ENCODE measurements at regions not wholly inside any gene's neighbourhood (a gene's known extent, or its start where the extent isn't known, plus 50 kb on each side); places are given as distances from the start of the nearest gene placed in this dataset.

DNA sequence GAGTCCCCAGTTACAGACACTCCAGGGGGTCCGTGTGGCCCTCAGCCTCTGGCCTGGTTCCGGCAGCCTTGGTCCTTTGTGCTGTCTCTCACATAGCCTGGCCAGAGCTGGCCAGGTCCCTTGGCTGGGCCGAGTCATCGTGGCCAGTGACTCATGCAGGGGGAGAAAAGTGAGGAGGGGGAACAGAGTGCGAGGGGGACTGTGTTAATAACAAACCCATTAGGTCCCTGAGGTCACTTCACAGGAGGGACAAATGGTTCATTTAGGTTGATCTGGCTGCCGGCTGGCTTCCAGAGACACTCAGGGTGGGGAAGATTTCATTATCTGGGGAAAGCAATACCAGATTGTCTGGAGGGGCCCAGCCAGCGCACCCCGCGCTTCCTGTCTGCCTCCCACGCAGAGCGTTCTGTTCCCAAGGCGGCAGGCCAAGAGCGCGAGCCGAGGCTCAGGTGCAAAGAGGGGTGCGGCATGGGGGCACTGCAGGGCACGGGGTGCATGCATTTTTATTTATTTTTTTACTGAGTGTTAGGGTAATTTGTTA is 223.1 kb downstream of the SEC14L1 start (continued):
- TF ChIP-seq FOXM1 (IDR thresholded peaks at IDR 0.05; ENCODE audit: low read depth) (peak; percentile 87), FOXM1 (CRISPR knock-in tag; IDR thresholded peaks at IDR 0.05; ENCODE audit: low read depth) (0 out of 2 replicates have a peak, but pooled peaks have one; percentile 51), ZNF444 (CRISPR knock-in tag; IDR thresholded peaks at IDR 0.05) (peak; percentile 58; the same call in 1 of the 2 replicates), ZBTB17 (CRISPR knock-in tag; IDR thresholded peaks at IDR 0.05) (0 out of 2 replicates have a peak, but pooled peaks have one; percentile 15), RHOXF2B (CRISPR knock-in tag; conservative IDR thresholded peaks at IDR 0.05) (no peak), TRIM28 (IDR thresholded peaks at IDR 0.05) (peak; percentile 63), ZNF589 (CRISPR knock-in tag; IDR thresholded peaks at IDR 0.05; ENCODE audit: low read depth) (peak; percentile 92), HLTF (IDR thresholded peaks at IDR 0.05) (peak; percentile 52; the same call in 1 of the 2 replicates), E2F3 (CRISPR knock-in tag; IDR thresholded peaks at IDR 0.05) (no peak), ZNF184 (CRISPR knock-in tag; IDR thresholded peaks at IDR 0.05) (no peak), OTX1 (CRISPR knock-in tag; IDR thresholded peaks at IDR 0.05) (no peak), CBX2 (IDR thresholded peaks at IDR 0.05; ENCODE audit: insufficient read depth, low read length, poor library complexity, severe bottlenecking) (no peak), POU5F1 (IDR thresholded peaks at IDR 0.05; ENCODE audit: borderline replicate concordance, low read depth, low read length, partially characterized antibody) (no peak), RAD21 (CRISPR knock-in tag; conservative IDR thresholded peaks at IDR 0.05 in 1 of 2, IDR thresholded peaks at IDR 0.05 in 1 of 2) (no peak; a peak in 1 of 4 replicates), XRCC3 (IDR thresholded peaks at IDR 0.05) (no peak), ZNF143 (CRISPR knock-in tag; IDR thresholded peaks at IDR 0.05) (no peak), NFIX (CRISPR knock-in tag; IDR thresholded peaks at IDR 0.05; ENCODE audit: low read depth) (no peak), ZNF274 (IDR thresholded peaks at IDR 0.05; ENCODE audit: borderline replicate concordance, low read depth, low read length) (no peak), GATAD2B (IDR thresholded peaks at IDR 0.05; ENCODE audit: borderline replicate concordance) (peak; percentile 94; the same call in 1 of the 2 replicates), ZNF174 (CRISPR knock-in tag; IDR thresholded peaks at IDR 0.05) (no peak)
- TF ChIP-seq, protein P1, sequence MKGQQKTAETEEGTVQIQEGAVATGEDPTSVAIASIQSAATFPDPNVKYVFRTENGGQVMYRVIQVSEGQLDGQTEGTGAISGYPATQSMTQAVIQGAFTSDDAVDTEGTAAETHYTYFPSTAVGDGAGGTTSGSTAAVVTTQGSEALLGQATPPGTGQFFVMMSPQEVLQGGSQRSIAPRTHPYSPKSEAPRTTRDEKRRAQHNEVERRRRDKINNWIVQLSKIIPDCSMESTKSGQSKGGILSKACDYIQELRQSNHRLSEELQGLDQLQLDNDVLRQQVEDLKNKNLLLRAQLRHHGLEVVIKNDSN (CRISPR knock-in tag; IDR thresholded peaks at IDR 0.05) = no peak
- TF ChIP-seq, protein P2, sequence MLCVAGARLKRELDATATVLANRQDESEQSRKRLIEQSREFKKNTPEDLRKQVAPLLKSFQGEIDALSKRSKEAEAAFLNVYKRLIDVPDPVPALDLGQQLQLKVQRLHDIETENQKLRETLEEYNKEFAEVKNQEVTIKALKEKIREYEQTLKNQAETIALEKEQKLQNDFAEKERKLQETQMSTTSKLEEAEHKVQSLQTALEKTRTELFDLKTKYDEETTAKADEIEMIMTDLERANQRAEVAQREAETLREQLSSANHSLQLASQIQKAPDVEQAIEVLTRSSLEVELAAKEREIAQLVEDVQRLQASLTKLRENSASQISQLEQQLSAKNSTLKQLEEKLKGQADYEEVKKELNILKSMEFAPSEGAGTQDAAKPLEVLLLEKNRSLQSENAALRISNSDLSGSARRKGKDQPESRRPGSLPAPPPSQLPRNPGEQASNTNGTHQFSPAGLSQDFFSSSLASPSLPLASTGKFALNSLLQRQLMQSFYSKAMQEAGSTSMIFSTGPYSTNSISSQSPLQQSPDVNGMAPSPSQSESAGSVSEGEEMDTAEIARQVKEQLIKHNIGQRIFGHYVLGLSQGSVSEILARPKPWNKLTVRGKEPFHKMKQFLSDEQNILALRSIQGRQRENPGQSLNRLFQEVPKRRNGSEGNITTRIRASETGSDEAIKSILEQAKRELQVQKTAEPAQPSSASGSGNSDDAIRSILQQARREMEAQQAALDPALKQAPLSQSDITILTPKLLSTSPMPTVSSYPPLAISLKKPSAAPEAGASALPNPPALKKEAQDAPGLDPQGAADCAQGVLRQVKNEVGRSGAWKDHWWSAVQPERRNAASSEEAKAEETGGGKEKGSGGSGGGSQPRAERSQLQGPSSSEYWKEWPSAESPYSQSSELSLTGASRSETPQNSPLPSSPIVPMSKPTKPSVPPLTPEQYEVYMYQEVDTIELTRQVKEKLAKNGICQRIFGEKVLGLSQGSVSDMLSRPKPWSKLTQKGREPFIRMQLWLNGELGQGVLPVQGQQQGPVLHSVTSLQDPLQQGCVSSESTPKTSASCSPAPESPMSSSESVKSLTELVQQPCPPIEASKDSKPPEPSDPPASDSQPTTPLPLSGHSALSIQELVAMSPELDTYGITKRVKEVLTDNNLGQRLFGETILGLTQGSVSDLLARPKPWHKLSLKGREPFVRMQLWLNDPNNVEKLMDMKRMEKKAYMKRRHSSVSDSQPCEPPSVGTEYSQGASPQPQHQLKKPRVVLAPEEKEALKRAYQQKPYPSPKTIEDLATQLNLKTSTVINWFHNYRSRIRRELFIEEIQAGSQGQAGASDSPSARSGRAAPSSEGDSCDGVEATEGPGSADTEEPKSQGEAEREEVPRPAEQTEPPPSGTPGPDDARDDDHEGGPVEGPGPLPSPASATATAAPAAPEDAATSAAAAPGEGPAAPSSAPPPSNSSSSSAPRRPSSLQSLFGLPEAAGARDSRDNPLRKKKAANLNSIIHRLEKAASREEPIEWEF (CRISPR knock-in tag; IDR thresholded peaks at IDR 0.05) = no peak
- TF ChIP-seq, protein P3, sequence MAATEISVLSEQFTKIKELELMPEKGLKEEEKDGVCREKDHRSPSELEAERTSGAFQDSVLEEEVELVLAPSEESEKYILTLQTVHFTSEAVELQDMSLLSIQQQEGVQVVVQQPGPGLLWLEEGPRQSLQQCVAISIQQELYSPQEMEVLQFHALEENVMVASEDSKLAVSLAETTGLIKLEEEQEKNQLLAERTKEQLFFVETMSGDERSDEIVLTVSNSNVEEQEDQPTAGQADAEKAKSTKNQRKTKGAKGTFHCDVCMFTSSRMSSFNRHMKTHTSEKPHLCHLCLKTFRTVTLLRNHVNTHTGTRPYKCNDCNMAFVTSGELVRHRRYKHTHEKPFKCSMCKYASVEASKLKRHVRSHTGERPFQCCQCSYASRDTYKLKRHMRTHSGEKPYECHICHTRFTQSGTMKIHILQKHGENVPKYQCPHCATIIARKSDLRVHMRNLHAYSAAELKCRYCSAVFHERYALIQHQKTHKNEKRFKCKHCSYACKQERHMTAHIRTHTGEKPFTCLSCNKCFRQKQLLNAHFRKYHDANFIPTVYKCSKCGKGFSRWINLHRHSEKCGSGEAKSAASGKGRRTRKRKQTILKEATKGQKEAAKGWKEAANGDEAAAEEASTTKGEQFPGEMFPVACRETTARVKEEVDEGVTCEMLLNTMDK (IDR thresholded peaks at IDR 0.05; ENCODE audit: borderline replicate concordance, insufficient read depth, low read depth, low read length, poor library complexity, severe bottlenecking) = no peak
